Osteoblast (primary cell): ENCODE measurements at regions not wholly inside any gene's neighbourhood (a gene's known extent, or its start where the extent isn't known, plus 50 kb on each side); places are given as distances from the start of the nearest gene placed in this dataset.

Experiments
- DNase-seq: peaks from one replicate; pipeline ENCODE4 v3.0.0; 2011; ENCODE audit warnings: low spot score, mixed read lengths; ENCODE audit not compliant: insufficient read length; ENCODE audit errors: missing footprints
- H2AFZ ChIP-seq: 2 replicates; pipeline ENCODE4 v1.6.0; 2011; ENCODE audit warnings: mild to moderate bottlenecking, low read length
- H3K27ac ChIP-seq: 2 replicates; pipeline ENCODE4 v1.5.1; 2011; ENCODE audit warnings: mild to moderate bottlenecking, low read depth, low read length, moderate library complexity
- H3K27me3 ChIP-seq: 2 replicates; pipeline ENCODE4 v1.6.0; 2012; ENCODE audit warnings: mild to moderate bottlenecking, control low read depth, inconsistent platforms, low read length, moderate library complexity; ENCODE audit not compliant: insufficient read depth
- H3K36me3 ChIP-seq: 2 replicates; pipeline ENCODE4 v1.5.1; 2011; ENCODE audit warnings: mild to moderate bottlenecking, low read length, control low read depth, moderate library complexity; ENCODE audit not compliant: insufficient read depth
- H3K4me1 ChIP-seq: 2 replicates; pipeline ENCODE4 v1.5.1; 2011; ENCODE audit warnings: mild to moderate bottlenecking, low read length, control low read depth, moderate library complexity; ENCODE audit not compliant: insufficient read depth
- H3K4me2 ChIP-seq: 2 replicates; pipeline ENCODE4 v1.6.0; 2011; ENCODE audit warnings: mild to moderate bottlenecking, low read length; ENCODE audit not compliant: insufficient read depth
- H3K4me3 ChIP-seq: fragments of 200-600 bp; sonication (generic); 3 replicates; pipeline ENCODE4 v1.5.1; 2012; ENCODE audit warnings: mild to moderate bottlenecking, low read length, inconsistent platforms; ENCODE audit not compliant: insufficient read depth
- H3K79me2 ChIP-seq: 2 replicates; pipeline ENCODE4 v1.6.0; 2012; ENCODE audit warnings: mild to moderate bottlenecking, low read length, control low read depth, inconsistent platforms; ENCODE audit not compliant: insufficient read depth
- H3K9me3 ChIP-seq: 2 replicates; pipeline ENCODE4 v1.5.1; 2011; ENCODE audit warnings: low read depth, low read length, control low read depth
- H4K20me1 ChIP-seq: 2 replicates; pipeline ENCODE4 v1.6.0; 2012; ENCODE audit warnings: mild to moderate bottlenecking, low read length, control low read depth; ENCODE audit not compliant: insufficient read depth
- CTCF ChIP-seq: IDR thresholded peaks from 2 replicates; pipeline ENCODE4 v1.5.1; 2011; ENCODE audit warnings: mild to moderate bottlenecking, low read depth, low read length, moderate library complexity; ENCODE audit errors: extremely low read depth

GRCh38 chr2:15111718-15112117 lies 449.4 kb downstream of the NBAS start:
- no peaks in the 10 kb centered on the region for H3K79me2 ChIP-seq
- no peak overlapping the region for H3K4me3 ChIP-seq
- TF ChIP-seq CTCF = no peak
- no peaks in the 10 kb centered on the region for H3K36me3 ChIP-seq
- H3K9me3 ChIP-seq = peaks cover 2% of the 10 kb centered on the region
- no peaks in the 10 kb centered on the region for H3K4me1 ChIP-seq
- no peaks in the 10 kb centered on the region for H4K20me1 ChIP-seq
- no peak overlapping the region for H2AFZ ChIP-seq
- H3K4me2 ChIP-seq = no peak overlapping the region
- H3K27me3 ChIP-seq = no peaks in the 10 kb centered on the region
- no peak overlapping the region for H3K27ac ChIP-seq
- DNase-seq = no peak

- Histone ChIP-seq H3K4me2 (no peak overlapping the region), H3K4me1 (no peaks in the 10 kb centered on the region), H3K79me2 (no peaks in the 10 kb centered on the region), H3K27ac (no peak overlapping the region), H4K20me1 (no peaks in the 10 kb centered on the region), H3K4me3 (no peak overlapping the region), H2AFZ (no peak overlapping the region), H3K9me3 (peaks cover 2% of the 10 kb centered on the region), H3K36me3 (no peaks in the 10 kb centered on the region), H3K27me3 (no peaks in the 10 kb centered on the region)
- DNase-seq = no peak
- no peak for TF ChIP-seq CTCF
Measured at GRCh38 chr2:15112216-15112615, 448.9 kb downstream of the NBAS start.

- no peaks in the 10 kb centered on the region for H4K20me1 ChIP-seq
- no peak overlapping the region for H2AFZ ChIP-seq
- TF ChIP-seq CTCF = no peak
- H3K4me2 ChIP-seq = no peak overlapping the region
- H3K4me3 ChIP-seq = no peak overlapping the region
- no peaks in the 10 kb centered on the region for H3K4me1 ChIP-seq
- no peaks in the 10 kb centered on the region for H3K79me2 ChIP-seq
- no peaks in the 10 kb centered on the region for H3K36me3 ChIP-seq
- no peak overlapping the region for H3K27ac ChIP-seq
- peaks cover 2% of the 10 kb centered on the region for H3K9me3 ChIP-seq
- H3K27me3 ChIP-seq = no peaks in the 10 kb centered on the region
- DNase-seq = no peak
Measured at GRCh38 chr2:15115776-15116175, 445.4 kb downstream of the NBAS start.

- Histone ChIP-seq H3K27me3 (no peaks in the 10 kb centered on the region), H3K4me1 (no peaks in the 10 kb centered on the region), H3K27ac (no peak overlapping the region), H2AFZ (no peak overlapping the region), H3K4me3 (no peak overlapping the region), H3K36me3 (no peaks in the 10 kb centered on the region), H3K9me3 (peaks cover 2% of the 10 kb centered on the region), H4K20me1 (no peaks in the 10 kb centered on the region), H3K79me2 (no peaks in the 10 kb centered on the region), H3K4me2 (no peak overlapping the region)
- DNase-seq = no peak
- no peak for TF ChIP-seq CTCF
Measured at GRCh38 chr2:15116830-15117229, 444.3 kb downstream of the NBAS start.
